ENCODE measurements at regions not wholly inside any gene's neighbourhood (a gene's known extent, or its start where the extent isn't known, plus 50 kb on each side); places are given as distances from the start of the nearest gene placed in this dataset.

GRCh38 chr5:116730706-116731105 is 156.1 kb upstream of the SEMA6A start:
- TF ChIP-seq FOXM1 (IDR thresholded peaks at IDR 0.05; ENCODE audit: borderline replicate concordance) (no peak), TARDBP (IDR thresholded peaks at IDR 0.05) (no peak), SP1 (IDR thresholded peaks at IDR 0.05) (no peak), HDGF (IDR thresholded peaks at IDR 0.05; ENCODE audit: borderline replicate concordance) (no peak), FOXA1 (IDR thresholded peaks at IDR 0.05) (no peak)

All from HEK293T (cell line).